ENCODE measurements at regions not wholly inside any gene's neighbourhood (a gene's known extent, or its start where the extent isn't known, plus 50 kb on each side); places are given as distances from the start of the nearest gene placed in this dataset.

GRCh38 chr5:67311208-67311607, 114.6 kb upstream of the CD180 start:
- Histone ChIP-seq H3K27ac (no peak overlapping the region), H3K27me3 (no peaks in the 10 kb centered on the region), H3K36me3 (no peaks in the 10 kb centered on the region), H3K4me1 (peaks cover 0 to 19% of the 10 kb centered on the region in 2 donors), H3K4me3 (no peak overlapping the region), H3K9me3 (no peaks in the 10 kb centered on the region)
- no peak for DNase-seq (ENCODE audit: low spot score)
- TF ChIP-seq CTCF (IDR thresholded peaks at IDR 0.05), result no peak

- H3K27me3 ChIP-seq, result no peaks in the 10 kb centered on the region
- no peak overlapping the region for H3K27ac ChIP-seq
- no peaks in the 10 kb centered on the region for H3K36me3 ChIP-seq
- no peak for DNase-seq (ENCODE audit: low spot score)
- TF ChIP-seq CTCF (IDR thresholded peaks at IDR 0.05), result no peak
- H3K4me1 ChIP-seq, result peaks cover 0 to 23% of the 10 kb centered on the region in 2 donors
- no peaks in the 10 kb centered on the region for H3K9me3 ChIP-seq
- no peak overlapping the region for H3K4me3 ChIP-seq
Measured at GRCh38 chr5:67310740-67311139, 114.1 kb upstream of the CD180 start.

- Histone ChIP-seq H3K27ac (no peak overlapping the region), H3K36me3 (no peaks in the 10 kb centered on the region), H3K4me3 (no peak overlapping the region), H3K4me1 (peaks cover 0 to 23% of the 10 kb centered on the region in 2 donors), H3K27me3 (no peaks in the 10 kb centered on the region), H3K9me3 (no peaks in the 10 kb centered on the region)
- DNase-seq (ENCODE audit: low spot score), result no peak
- TF ChIP-seq CTCF (IDR thresholded peaks at IDR 0.05), result no peak
Measured at GRCh38 chr5:67310169-67310568, 113.6 kb upstream of the CD180 start.

GRCh38 chr5:67308988-67309688, 112.5 kb upstream of the CD180 start:
- H3K27me3 ChIP-seq, result no peaks in the 10 kb centered on the region
- H3K4me3 ChIP-seq, result no peak overlapping the region
- no peak for DNase-seq (ENCODE audit: low spot score)
- H3K27ac ChIP-seq, result no peak overlapping the region
- peaks cover 0 to 20% of the 10 kb centered on the region in 2 donors for H3K4me1 ChIP-seq
- no peak for TF ChIP-seq CTCF (IDR thresholded peaks at IDR 0.05)
- no peaks in the 10 kb centered on the region for H3K9me3 ChIP-seq
- no peaks in the 10 kb centered on the region for H3K36me3 ChIP-seq

GRCh38 chr5:67306965-67307607, 110.5 kb upstream of the CD180 start:
- no peak for TF ChIP-seq CTCF (IDR thresholded peaks at IDR 0.05)
- Histone ChIP-seq H3K27ac (no peak overlapping the region), H3K9me3 (no peaks in the 10 kb centered on the region), H3K4me3 (no peak overlapping the region), H3K27me3 (no peaks in the 10 kb centered on the region), H3K36me3 (no peaks in the 10 kb centered on the region), H3K4me1 (peaks cover 0 to 20% of the 10 kb centered on the region in 2 donors)
- DNase-seq (ENCODE audit: low spot score), result no peak

Data from right atrium auricular region (tissue), 2 donors.